ENCODE measurements at regions not wholly inside any gene's neighbourhood (a gene's known extent, or its start where the extent isn't known, plus 50 kb on each side); places are given as distances from the start of the nearest gene placed in this dataset.

- Histone ChIP-seq H3K36me3 (no peaks in the 10 kb centered on the region), H3K27ac (no peak overlapping the region), H3K4me1 (no peaks in the 10 kb centered on the region), H3K27me3 (ENCODE audit: low read depth) (peaks cover 8% of the 10 kb centered on the region), H3K4me3 (no peak overlapping the region), H3K9me3 (no peaks in the 10 kb centered on the region)
- intact Hi-C loops (cut with DNase I), result no loop called here
- ATAC-seq, result no peak
- no peak for DNase-seq
- TF ChIP-seq, protein P1, sequence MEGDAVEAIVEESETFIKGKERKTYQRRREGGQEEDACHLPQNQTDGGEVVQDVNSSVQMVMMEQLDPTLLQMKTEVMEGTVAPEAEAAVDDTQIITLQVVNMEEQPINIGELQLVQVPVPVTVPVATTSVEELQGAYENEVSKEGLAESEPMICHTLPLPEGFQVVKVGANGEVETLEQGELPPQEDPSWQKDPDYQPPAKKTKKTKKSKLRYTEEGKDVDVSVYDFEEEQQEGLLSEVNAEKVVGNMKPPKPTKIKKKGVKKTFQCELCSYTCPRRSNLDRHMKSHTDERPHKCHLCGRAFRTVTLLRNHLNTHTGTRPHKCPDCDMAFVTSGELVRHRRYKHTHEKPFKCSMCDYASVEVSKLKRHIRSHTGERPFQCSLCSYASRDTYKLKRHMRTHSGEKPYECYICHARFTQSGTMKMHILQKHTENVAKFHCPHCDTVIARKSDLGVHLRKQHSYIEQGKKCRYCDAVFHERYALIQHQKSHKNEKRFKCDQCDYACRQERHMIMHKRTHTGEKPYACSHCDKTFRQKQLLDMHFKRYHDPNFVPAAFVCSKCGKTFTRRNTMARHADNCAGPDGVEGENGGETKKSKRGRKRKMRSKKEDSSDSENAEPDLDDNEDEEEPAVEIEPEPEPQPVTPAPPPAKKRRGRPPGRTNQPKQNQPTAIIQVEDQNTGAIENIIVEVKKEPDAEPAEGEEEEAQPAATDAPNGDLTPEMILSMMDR (IDR thresholded peaks at IDR 0.05), result no peak
Observed at GRCh38 chr10:9301554-9301953, 1247.1 kb downstream of the GATA3 start.

DNA sequence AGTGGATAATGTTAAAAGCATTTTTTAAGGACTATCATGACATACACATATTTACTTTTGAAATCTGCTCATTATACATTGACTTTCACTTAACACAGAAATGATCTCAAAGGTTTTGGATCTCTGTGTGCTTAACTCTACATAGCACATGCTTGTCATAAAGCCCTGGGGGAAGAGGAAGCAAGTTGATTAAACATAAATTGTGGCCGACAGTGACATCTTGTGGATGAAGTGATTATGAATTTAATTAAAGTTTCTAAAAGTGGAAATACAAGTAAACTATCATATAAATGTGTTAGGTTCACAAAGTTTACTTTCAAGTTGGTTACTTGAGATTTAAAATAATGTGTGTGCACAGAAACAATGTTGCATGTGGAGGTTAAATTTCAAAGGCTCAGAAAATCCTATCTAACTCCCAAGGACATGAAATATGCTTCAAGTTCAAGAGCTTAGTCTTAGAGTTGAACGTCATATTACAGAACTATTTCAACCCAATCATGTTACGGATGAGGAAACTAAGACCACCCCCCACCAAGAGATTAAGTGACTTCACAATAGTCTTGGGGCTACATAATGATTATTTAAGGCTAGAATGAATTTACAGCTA lies 1247.8 kb downstream of the GATA3 start:
- ATAC-seq (peak; percentile 55), DNase-seq (no peak)
- Histone ChIP-seq H3K9me3 (no peaks in the 10 kb centered on the region), H3K36me3 (no peaks in the 10 kb centered on the region), H3K27me3 (ENCODE audit: low read depth) (peaks cover 8% of the 10 kb centered on the region), H3K4me3 (no peak overlapping the region), H3K27ac (no peak overlapping the region), H3K4me1 (no peaks in the 10 kb centered on the region)
- TF ChIP-seq, protein P1 (IDR thresholded peaks at IDR 0.05), result peak; percentile 48
- intact Hi-C loops (cut with DNase I), result no loop called here

GRCh38 chr10:9305018-9305655 lies 1250.6 kb downstream of the GATA3 start:
- TF ChIP-seq, protein P1 (IDR thresholded peaks at IDR 0.05), result peak; percentile 33
- Histone ChIP-seq H3K36me3 (no peaks in the 10 kb centered on the region), H3K27me3 (ENCODE audit: low read depth) (peaks cover 8% of the 10 kb centered on the region), H3K27ac (no peak overlapping the region), H3K9me3 (no peaks in the 10 kb centered on the region), H3K4me1 (no peaks in the 10 kb centered on the region), H3K4me3 (no peak overlapping the region)
- intact Hi-C loops (cut with DNase I), result no loop called here
- ATAC-seq (no peak), DNase-seq (no peak)

DNA sequence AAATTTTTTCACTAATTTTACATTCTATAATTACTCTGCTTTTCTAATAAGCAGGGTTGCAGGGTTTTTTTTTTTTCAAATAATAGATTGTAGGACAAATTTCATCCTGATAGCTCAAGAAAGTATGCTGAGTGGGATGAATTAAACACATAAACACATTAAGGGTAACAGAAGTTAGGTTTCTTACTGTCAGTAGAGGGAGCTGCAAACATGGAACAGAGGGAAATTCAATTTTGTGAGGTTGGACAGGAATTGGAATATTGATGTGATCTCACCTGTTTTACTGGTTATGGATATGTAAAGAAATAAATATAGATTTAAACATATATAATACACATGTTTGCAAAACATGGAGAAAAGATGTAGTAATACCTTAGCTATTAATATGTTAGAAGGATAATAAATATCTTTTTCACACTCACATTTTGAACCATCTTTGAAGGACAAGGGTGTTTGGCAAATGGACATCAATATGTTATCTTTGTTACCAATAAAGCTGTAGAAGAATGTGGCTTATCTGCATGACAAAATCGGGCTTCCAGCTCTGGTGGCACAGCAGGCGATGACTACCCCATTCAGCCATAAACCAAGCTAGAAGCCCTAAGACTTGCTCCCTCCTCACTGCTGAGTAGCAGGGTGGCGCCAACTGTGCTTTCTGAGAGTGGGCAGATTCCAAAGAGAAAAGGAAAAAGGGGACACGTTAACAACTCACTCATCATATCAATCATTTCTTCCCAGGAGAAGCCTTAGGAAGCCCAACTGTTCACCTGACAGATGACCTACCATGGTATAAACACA lies 1257.4 kb downstream of the GATA3 start:
- TF ChIP-seq, protein P1 (IDR thresholded peaks at IDR 0.05), result peak; percentile 7
- Histone ChIP-seq H3K27ac (no peak overlapping the region), H3K4me3 (no peak overlapping the region), H3K9me3 (no peaks in the 10 kb centered on the region), H3K36me3 (no peaks in the 10 kb centered on the region), H3K27me3 (ENCODE audit: low read depth) (no peaks in the 10 kb centered on the region), H3K4me1 (no peaks in the 10 kb centered on the region)
- ATAC-seq (no peak), DNase-seq (no peak)
- intact Hi-C loops (cut with DNase I), result no loop called here

GRCh38 chr10:9315292-9315691 lies 1260.8 kb downstream of the GATA3 start:
- no peaks in the 10 kb centered on the region for H3K27me3 ChIP-seq (ENCODE audit: low read depth)
- TF ChIP-seq, protein P1 (IDR thresholded peaks at IDR 0.05), result no peak
- no peaks in the 10 kb centered on the region for H3K4me1 ChIP-seq
- intact Hi-C loops (cut with DNase I), result no loop called here
- H3K9me3 ChIP-seq, result no peaks in the 10 kb centered on the region
- DNase-seq (no peak), ATAC-seq (no peak)
- H3K27ac ChIP-seq, result no peak overlapping the region
- no peaks in the 10 kb centered on the region for H3K36me3 ChIP-seq
- no peak overlapping the region for H3K4me3 ChIP-seq
